ENCODE measurements at regions not wholly inside any gene's neighbourhood (a gene's known extent, or its start where the extent isn't known, plus 50 kb on each side); places are given as distances from the start of the nearest gene placed in this dataset.

- DNase-seq (peak; percentile 52), ATAC-seq (peak; percentile 36)
Measured at GRCh38 chr9:110058304-110058953, 149.5 kb downstream of the C9orf152 start.

- no peak for DNase-seq
- no peak for ATAC-seq
Measured at GRCh38 chr9:110059461-110059860, 148.5 kb downstream of the C9orf152 start.

- DNase-seq = no peak
- no peak for ATAC-seq
Measured at GRCh38 chr9:110064803-110065202, 143.2 kb downstream of the C9orf152 start.

DNA sequence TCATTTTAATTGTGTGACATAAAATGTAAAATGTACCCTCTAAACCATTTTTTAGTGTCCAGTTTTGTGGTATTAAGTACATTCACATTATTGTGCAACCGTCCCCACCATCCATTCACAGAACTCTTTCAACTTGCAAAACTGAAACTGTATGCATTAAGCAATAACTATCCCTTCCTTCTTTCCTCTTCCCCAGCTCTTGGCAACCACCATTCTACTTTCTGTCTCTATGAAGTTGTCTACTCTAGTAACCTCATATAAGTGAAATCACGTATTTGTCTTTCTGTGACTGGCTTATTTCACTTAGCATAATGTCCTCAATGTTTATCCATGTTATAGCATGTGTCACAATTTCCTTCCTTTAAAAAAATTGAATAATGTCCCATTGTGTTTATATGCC lies 142.4 kb downstream of the C9orf152 start:
- DNase-seq (no peak), ATAC-seq (no peak)

DNA sequence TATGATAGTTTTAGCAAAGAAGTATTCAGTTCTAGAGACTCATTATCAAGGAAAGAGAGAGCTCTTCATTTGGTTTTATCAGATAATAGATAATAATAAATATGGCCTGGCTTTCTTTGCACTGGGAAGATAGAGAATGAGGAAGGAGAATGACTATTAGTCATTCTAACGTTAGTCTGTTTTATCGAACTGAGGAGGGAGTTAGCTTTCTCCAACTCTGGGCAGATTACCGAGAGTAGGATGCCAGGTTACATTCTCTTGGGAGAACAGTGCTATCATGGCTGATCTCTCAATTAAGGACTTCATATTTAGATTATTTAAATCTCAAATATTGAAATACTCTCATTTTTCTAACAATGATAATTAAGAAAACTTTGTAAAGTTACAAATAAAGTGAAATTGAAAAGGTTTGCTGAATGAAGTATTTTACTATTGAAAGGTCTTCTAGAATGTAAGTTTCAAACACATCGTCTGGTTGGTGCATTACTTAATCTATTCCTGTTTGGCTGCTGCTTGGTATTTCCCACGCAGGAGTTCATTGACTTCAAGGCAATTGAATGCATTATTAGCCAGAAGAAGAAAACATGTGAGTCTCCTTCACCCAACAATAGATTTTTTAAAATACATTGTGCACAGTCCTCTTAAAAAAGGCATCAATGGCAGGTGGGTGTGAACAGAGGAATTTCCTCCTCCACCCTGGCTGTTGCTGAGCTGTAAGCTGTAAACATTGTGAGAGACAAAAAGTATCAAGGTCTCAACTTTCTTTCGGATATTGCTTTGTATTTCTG lies 140.8 kb downstream of the C9orf152 start:
- DNase-seq = no peak
- ATAC-seq = no peak

- no peak for ATAC-seq
- DNase-seq = no peak
Measured at GRCh38 chr9:110068212-110068611, 139.7 kb downstream of the C9orf152 start.

DNA sequence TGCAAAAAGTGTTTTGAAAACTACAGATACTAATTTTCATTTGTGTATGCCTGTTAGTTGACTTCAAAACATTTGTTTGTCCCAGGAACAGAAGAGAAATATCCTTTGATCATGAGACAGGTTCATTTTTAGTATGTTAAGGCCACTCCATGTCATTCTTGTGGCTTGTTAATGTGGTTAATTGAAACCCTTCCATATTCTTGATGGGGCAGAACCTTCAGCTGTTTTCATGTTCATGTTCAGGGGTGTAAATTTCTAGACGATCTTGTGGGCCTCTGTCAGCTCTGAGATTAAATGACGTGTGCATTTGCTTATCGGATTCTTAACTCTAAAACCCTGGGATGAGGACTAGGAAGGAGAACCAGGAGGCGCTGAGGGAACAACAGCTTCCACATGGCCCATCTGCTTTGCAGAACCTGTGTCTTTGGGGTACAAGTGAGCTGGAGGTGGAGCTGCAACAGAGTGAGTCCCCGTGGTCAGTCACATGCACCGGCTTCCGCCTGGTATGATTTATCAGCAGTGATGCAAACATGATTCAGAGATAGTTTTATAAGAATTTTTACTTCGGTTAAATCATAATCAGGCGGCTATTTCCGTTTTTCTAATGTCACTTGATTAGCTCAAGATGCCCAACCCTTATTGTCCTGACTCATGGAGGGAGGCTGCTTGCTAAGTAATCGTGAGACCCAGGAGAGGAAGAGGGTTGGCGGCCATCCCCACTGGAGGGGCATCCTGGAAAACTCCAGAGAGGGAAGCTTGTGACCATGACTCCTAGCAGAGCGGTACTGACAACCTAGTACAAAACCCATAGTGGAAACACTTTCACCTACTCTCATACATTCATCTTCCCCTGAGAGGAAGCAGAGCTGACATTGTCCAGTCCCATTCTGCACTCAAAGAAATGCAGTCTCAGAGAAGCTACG lies 138.4 kb downstream of the C9orf152 start:
- DNase-seq (no peak), ATAC-seq (no peak)

GRCh38 chr9:110072597-110073355 lies 135.2 kb downstream of the C9orf152 start:
- no peak for ATAC-seq

DNA sequence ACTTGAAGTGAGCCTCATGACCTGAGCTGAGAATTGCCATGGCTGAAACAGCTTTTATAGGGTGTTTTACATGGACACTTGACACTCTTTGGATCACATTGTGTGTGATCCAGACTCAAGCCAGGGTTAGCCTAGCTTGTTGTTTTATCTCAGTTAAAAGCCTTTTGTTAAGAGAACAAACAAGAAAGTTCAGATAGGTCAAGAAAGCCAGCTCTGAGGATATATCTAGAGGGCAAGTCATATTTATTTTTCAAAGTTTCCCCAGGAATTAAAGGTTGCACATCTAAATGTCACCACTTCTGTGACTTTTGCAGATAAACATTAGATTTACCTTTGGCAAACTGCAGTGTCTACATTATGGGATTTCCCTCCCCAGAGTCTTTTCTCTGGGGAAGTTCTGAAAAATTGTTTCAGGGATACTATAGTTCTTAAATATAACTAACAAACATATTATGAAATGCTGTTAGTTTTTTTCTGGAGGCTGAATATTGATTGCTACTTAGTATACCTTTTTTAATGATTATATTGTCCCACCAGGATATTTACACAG lies 134.5 kb downstream of the C9orf152 start:
- ATAC-seq (no peak), DNase-seq (no peak)

More at GRCh38 chr9:110072597-110073355, 135.2 kb downstream of the C9orf152 start:
- no peak for DNase-seq

DNA sequence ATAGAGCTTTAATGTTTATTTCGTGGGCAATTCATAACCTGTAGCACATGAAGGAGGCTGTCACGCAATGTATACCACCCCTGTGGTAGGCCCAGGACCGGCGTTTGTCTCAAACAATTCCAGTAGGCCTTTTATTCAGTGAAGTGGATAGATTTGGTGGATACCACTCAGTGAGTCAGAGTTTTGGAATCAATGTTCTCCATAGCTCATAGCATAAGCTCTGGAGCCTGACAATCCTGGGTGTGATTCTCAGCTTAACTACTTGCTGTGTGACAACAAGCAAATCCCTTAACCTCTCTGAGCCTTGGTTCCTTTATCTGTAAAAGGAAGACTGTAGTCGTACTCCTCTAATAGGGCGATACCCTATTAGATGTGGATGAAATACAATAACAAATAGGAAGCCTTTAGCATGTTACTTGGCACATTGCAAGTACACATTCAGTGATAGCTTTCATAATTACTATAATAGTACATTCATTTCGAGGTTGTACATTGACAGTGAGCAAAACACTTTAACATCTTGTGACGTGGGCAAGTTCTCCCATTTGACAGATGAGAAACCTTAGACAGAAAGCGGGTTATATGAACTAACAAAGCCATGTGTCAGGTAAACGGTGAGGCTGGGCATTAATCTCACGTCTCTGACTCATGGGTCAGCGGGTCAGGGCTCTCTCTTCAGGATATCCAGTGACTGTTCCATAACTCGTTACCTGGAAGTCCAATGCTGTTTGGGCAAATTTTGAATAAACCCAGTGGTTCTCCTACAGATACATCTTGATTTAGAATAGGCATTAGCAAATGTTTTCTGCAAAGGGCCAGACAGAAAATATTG lies 130.8 kb downstream of the C9orf152 start:
- ATAC-seq (no peak), DNase-seq (no peak)

DNA sequence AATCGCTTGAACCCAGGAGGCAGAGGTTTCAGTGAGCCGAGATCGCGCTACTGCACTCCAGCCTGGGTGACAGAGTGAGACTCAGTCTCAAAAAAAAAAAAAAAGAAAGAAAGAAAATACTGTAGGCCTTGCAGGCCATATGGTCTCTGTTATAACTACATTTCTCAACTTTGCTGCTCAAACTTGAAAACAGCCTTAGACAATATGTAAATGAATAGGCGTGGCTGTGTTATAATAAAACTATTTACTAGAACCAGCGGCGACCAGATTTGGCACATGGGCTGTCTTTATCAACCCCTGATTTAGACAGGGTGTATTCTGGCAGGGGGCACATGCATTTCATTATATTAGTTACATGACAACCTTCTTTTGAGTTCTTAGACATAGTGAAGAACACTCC lies 130.0 kb downstream of the C9orf152 start:
- DNase-seq (no peak), ATAC-seq (no peak)

- ATAC-seq (no peak), DNase-seq (no peak)
Measured at GRCh38 chr9:110078604-110079003, 129.4 kb downstream of the C9orf152 start.

GRCh38 chr9:110081395-110081794 lies 126.6 kb downstream of the C9orf152 start:
- DNase-seq (no peak), ATAC-seq (no peak)

DNA sequence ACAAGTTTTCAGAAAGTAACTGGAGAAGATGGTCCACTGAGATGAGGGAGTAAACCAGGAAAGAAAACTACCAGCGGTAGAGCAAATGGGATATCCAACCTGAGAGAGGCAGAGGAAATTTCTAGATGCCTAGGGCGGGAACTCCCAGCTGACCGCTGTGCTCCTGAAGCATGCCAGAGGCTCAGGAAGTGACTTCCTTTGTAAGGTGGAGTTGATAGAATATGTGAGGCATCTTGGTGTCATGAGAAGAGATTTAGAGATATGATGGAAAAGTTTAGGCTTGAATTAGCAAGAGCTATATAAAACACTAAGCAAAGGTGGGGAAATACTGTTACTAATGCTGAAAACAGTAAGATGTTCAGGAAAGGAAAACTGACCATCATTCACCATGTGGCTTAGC lies 124.1 kb downstream of the C9orf152 start:
- DNase-seq (no peak), ATAC-seq (no peak)

DNA sequence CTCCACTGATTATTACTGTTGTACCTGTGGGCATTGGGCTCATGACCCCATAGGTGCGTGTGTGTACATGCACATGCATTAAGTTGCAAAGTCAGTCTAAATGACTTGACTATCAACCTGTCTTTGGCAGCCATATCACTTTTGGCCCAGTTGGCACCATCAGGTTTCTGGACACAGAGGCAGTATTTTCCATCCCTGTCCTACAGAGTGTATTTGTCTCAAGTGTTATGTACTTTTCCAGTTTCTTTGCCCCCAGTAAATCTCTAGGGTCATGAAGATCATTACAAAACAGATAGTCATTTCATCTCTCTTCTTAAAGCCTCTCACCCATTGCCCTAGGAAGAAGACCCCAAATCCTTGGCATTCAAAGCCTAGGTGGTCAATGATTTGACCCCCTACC lies 121.4 kb downstream of the C9orf152 start:
- DNase-seq (no peak), ATAC-seq (no peak)

GRCh38 chr9:110087605-110088004 lies 120.4 kb downstream of the C9orf152 start:
- ATAC-seq (no peak), DNase-seq (no peak)

- DNase-seq = no peak
- ATAC-seq = no peak
Measured at GRCh38 chr9:110088099-110088498, 119.9 kb downstream of the C9orf152 start.

DNA sequence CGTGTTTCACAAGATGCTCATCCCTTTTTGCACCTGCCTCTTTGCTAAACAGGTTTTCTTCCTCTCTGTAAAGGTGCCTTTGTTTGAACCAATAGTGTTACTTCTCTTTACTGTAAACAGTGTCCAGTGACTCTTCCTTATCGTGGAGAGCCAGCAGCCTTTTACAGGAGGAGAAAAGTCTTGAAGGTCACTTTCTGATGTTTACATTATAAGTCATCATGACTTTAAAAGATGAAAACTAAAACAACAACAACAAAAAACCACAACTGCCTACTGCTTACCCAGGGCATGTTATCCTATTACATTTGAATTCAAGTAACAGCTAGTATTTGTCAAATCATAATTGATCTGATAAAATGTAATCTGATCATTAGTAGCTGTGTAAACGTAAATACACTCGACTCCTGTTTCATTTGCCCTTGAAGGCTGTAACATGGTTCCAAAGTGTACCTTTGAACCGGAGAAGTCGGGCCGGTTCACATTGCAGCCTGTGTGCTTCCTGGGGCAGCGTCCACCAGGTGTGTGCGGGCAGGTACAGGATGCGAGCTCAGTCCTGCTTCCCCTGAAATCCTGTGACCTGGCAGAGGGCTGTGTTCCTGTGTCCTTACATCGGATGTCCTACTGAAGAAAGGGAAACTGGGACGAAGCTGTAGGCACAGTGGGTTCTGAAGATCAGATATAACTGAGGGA lies 118.1 kb downstream of the C9orf152 start:
- ATAC-seq (no peak), DNase-seq (no peak)

DNA sequence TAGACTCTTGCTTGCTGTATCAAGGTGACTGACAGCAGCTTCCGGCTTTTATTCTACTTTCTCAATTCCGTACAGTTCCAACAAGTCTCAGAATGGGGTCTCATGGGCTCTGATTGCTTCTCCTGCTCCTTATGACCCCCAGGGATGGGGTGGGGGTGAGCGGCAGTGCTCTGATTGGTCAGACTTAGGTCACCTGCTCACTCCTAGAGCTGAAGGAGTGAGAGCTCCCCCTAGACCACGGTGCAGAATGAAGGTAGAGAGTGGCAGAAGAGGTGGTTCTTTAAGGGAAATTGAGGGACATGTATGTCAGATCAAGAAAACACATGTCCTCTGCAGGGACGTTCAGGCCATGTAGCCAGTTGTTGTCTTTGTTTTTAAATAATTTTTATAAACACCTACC lies 115.2 kb downstream of the C9orf152 start:
- DNase-seq (no peak), ATAC-seq (no peak)

DNA sequence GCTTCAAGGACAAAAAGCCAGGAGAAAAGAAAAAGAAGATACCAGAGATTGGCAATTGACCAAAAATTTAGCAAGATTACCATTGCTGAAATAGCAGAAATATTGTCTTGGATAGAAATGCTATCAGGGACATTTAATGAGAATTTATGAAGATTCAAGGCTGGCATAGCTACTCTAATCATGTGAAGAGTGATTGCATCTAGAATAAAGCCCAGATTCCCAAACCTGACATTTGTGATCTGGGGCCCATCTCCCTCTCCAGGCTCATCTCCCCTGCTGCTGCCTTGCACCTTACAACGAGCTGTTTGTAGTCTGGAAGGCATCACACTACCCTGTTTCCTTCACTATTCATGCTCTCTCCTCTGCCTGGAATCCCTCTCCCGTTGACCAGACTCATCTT lies 114.5 kb downstream of the C9orf152 start:
- no peak for ATAC-seq

More for the DNA sequence above, 114.5 kb downstream of the C9orf152 start:
- DNase-seq = no peak
